ENCODE measurements at regions not wholly inside any gene's neighbourhood (a gene's known extent, or its start where the extent isn't known, plus 50 kb on each side); places are given as distances from the start of the nearest gene placed in this dataset.

- DNase-seq (ENCODE audit: low read depth in 1 of 2, low spot score in 1 of 2) = no peak
- Histone ChIP-seq H3K4me3 (replicated peaks; ENCODE audit: insufficient read depth, low read length) (no peak overlapping the region), H3K27me3 (ENCODE audit: insufficient read depth, poor library complexity, severe bottlenecking) (no peaks in the 10 kb centered on the region), H3K27ac (replicated peaks) (no peak overlapping the region)
- TF ChIP-seq GABPA (IDR thresholded peaks at IDR 0.05; ENCODE audit: low read depth) = no peak
- TF ChIP-seq REST (IDR thresholded peaks at IDR 0.05; ENCODE audit: insufficient replicate concordance, low read depth) = no peak
- TF ChIP-seq SPI1 (IDR thresholded peaks at IDR 0.05; ENCODE audit: borderline replicate concordance, low read depth) = no peak
- TF ChIP-seq POLR2AphosphoS5 (IDR thresholded peaks at IDR 0.05; ENCODE audit: low read depth) = no peak
- TF ChIP-seq CTCF (IDR thresholded peaks at IDR 0.05; ENCODE audit: insufficient read depth, low read length) = no peak
Observed at GRCh38 chr20:60410618-60411264, 452.5 kb downstream of the CDH26 start.

GRCh38 chr20:60411813-60412212 is 453.6 kb downstream of the CDH26 start:
- H3K27ac ChIP-seq (replicated peaks) = no peak overlapping the region
- no peak for DNase-seq (ENCODE audit: low read depth in 1 of 2, low spot score in 1 of 2)
- H3K27me3 ChIP-seq (ENCODE audit: insufficient read depth, poor library complexity, severe bottlenecking) = no peaks in the 10 kb centered on the region
- no peak overlapping the region for H3K4me3 ChIP-seq (replicated peaks; ENCODE audit: insufficient read depth, low read length)
- TF ChIP-seq SPI1 (IDR thresholded peaks at IDR 0.05; ENCODE audit: borderline replicate concordance, low read depth) (no peak), GABPA (IDR thresholded peaks at IDR 0.05; ENCODE audit: low read depth) (no peak), REST (IDR thresholded peaks at IDR 0.05; ENCODE audit: insufficient replicate concordance, low read depth) (no peak), POLR2AphosphoS5 (IDR thresholded peaks at IDR 0.05; ENCODE audit: low read depth) (no peak), CTCF (IDR thresholded peaks at IDR 0.05; ENCODE audit: insufficient read depth, low read length) (no peak)

GRCh38 chr20:60420676-60421229 is 462.5 kb downstream of the CDH26 start:
- no peak for TF ChIP-seq GABPA (IDR thresholded peaks at IDR 0.05; ENCODE audit: low read depth)
- no peak for TF ChIP-seq POLR2AphosphoS5 (IDR thresholded peaks at IDR 0.05; ENCODE audit: low read depth)
- no peak for TF ChIP-seq CTCF (IDR thresholded peaks at IDR 0.05; ENCODE audit: insufficient read depth, low read length)
- TF ChIP-seq SPI1 (IDR thresholded peaks at IDR 0.05; ENCODE audit: borderline replicate concordance, low read depth) = no peak
- no peak for TF ChIP-seq REST (IDR thresholded peaks at IDR 0.05; ENCODE audit: insufficient replicate concordance, low read depth)
- no peak overlapping the region for H3K27ac ChIP-seq (replicated peaks)
- no peak for DNase-seq (ENCODE audit: low read depth in 1 of 2, low spot score in 1 of 2)
- H3K27me3 ChIP-seq (ENCODE audit: insufficient read depth, poor library complexity, severe bottlenecking) = peaks cover 6% of the 10 kb centered on the region
- H3K4me3 ChIP-seq (replicated peaks; ENCODE audit: insufficient read depth, low read length) = no peak overlapping the region

Data from HL-60 (cell line).